GM12874 (cell line): ENCODE measurements at regions not wholly inside any gene's neighbourhood (a gene's known extent, or its start where the extent isn't known, plus 50 kb on each side); places are given as distances from the start of the nearest gene placed in this dataset.

ENCODE experiments used
- TF ChIP-seq, protein P1 (sequence below): IDR thresholded peaks from 2 replicates; pipeline ENCODE4 v1.5.1; 2011; ENCODE audit warnings: low read depth, mild to moderate bottlenecking, control low read depth, low read length, moderate library complexity; ENCODE audit not compliant: insufficient read depth

DNA sequence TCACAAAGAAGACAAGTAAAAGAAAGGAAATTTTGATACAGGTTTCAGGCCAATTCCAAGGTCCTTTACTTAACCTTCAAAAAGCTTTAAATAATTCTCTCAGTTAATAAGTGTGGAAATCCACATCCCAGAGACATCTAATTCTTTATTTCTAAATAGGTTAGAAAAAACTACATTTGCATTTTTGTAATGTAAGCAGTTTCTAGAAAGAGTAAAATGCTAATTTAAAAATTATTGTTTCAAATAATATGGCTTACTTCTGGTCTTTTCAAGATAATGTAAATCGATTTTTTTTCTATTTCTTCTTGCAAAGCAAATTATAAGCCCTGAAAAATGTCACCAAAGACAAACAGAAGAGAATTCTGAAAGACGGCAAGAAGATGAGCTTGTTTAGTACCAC, 180.4 kb upstream of the HHIP start:
- TF ChIP-seq, protein P1, sequence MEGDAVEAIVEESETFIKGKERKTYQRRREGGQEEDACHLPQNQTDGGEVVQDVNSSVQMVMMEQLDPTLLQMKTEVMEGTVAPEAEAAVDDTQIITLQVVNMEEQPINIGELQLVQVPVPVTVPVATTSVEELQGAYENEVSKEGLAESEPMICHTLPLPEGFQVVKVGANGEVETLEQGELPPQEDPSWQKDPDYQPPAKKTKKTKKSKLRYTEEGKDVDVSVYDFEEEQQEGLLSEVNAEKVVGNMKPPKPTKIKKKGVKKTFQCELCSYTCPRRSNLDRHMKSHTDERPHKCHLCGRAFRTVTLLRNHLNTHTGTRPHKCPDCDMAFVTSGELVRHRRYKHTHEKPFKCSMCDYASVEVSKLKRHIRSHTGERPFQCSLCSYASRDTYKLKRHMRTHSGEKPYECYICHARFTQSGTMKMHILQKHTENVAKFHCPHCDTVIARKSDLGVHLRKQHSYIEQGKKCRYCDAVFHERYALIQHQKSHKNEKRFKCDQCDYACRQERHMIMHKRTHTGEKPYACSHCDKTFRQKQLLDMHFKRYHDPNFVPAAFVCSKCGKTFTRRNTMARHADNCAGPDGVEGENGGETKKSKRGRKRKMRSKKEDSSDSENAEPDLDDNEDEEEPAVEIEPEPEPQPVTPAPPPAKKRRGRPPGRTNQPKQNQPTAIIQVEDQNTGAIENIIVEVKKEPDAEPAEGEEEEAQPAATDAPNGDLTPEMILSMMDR, result no peak

DNA sequence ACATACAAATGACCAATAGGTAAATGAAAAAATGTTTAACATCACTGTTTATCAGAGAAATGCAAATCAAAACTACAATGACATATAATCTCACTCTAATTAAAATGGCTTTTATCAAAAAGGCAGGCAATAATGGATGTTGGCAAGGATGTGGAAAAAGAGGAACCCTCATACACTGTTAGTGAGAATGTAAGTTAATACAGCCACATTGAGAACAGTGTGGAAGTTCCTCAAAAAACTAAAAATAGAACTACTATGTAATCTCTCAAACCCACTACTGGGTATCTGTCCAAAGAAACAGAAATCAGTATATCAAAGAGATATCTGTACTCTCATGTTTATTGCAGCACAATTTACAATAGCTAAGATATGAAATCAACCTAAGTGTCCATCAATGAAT, 165.9 kb upstream of the HHIP start:
- TF ChIP-seq, protein P1, result no peak

DNA sequence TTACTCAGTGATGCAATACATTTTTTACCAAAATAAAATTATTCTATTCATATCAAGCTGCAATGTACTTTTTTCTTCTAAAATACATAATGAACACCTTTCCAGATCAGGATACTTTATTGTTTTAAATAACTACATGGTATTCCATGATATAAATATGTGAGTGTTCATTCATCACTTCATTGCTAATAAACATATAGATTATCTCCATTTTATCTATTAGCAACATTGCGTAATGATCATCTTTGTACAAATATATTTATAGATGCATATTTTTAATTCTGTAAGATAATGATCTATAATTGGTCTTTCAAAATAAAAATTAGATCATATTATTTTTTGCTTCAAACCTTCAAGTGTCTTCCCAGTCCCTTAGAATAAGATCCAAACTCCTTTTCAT, 156.1 kb upstream of the HHIP start:
- TF ChIP-seq, protein P1, result no peak

DNA sequence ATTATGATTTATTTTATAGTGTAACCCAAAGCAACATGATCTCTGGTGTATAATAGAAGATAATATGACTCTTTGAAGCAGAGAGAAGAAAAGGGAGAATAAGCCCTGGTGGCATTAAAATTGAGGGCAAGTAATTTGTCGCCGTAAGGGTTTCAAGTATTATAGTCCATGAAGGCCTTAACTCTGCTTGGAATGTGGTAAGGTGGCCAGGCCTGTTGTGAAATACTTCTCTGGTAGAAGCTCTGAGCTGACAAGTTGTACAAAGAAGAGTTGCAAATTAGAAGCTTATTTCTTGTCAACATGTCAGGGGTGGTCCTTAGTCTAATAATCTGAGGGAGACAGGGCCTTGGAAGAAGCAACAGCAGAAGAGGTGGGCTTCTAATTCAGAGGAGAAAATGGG, 151.7 kb upstream of the HHIP start:
- TF ChIP-seq, protein P1, result no peak

DNA sequence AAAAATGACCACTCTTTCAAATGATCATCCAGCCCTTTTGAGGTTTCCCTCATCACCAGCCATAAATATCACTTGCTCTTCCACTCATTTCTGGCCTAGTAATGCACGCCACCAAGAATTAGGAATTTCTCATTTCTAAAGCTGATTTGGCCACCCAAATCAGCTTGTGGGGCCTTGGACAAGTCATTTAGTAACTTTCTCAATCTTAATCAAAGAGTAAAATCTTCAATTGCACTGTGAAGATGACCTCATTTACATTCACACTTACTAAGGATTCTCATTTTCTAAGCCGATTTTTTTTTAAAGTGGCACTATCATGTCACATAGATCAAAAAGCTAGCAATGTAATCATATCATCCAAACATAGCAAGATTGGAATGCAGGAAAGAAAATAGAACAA, 150.0 kb upstream of the HHIP start:
- TF ChIP-seq, protein P1, result no peak

DNA sequence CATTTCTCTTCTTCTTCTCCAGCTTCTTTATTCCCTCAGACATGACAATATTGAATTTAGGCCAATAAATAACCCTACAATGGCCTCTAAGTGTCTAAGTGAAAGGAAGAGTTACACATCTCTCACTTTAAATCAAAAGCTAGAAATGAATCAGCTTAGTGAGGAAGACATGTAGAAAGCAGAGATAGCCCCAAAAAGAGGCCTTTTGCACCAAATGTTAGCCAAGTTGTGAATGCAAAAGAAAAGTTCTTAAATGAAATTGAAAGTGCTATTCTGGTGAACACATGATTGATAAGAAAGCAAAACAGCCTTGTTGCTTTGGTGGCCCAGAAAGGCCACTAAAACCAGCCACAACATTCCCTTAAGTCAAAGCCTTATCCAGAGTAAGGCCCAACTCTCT, 146.2 kb upstream of the HHIP start:
- TF ChIP-seq, protein P1, result no peak

DNA sequence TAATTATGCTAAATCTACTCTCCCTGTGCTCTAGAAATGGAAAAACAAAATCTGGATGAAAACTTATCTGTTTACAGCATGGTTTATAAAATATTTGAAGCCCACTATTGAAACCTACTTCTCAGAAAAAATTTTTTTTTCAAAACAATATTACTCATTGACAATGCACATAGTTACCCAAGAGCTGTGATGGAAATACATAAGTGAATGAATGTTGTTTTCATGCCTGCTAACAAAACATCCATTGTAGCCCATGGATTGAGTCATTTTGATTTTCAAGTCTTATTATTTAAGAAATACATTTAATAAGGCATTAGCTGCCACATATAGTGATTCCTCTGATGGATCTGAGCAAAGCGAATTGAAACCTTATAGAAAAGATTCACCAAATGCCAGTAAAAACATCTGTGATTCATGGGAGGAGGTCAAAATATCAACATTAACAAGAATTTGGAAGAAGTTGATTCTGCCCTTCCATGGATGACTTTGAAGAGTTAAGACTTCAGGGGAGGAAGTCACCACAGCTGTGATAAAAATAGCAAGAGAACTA, 144.7 kb upstream of the HHIP start:
- TF ChIP-seq, protein P1, result no peak
